HFFc6 (cell line): ENCODE measurements at regions not wholly inside any gene's neighbourhood (a gene's known extent, or its start where the extent isn't known, plus 50 kb on each side); places are given as distances from the start of the nearest gene placed in this dataset.

Experiments
- DNase-seq: peaks from one replicate; pipeline ENCODE4 v3.0.0-alpha.2; 2018
- H3K27ac Mint-ChIP-seq: 2 replicates; pipeline ENCODE4 v1.8.0; 2020; ENCODE audit warnings: mild to moderate bottlenecking, mixed read lengths
- H3K27me3 Mint-ChIP-seq: 2 replicates; pipeline ENCODE4 v1.8.0; 2021; ENCODE audit warnings: mild to moderate bottlenecking, moderate library complexity, mixed read lengths; ENCODE audit not compliant: insufficient read depth
- H3K36me3 Mint-ChIP-seq: 2 replicates; pipeline ENCODE4 v1.8.0; 2021; ENCODE audit warnings: low read depth, mixed read lengths
- H3K4me1 Mint-ChIP-seq: 2 replicates; pipeline ENCODE4 v1.8.0; 2020; ENCODE audit warnings: low read depth, mixed read lengths
- H3K4me3 Mint-ChIP-seq: 2 replicates; pipeline ENCODE4 v1.8.0; 2020; ENCODE audit warnings: mild to moderate bottlenecking, moderate library complexity, mixed read lengths
- H3K9me3 Mint-ChIP-seq: 2 replicates; pipeline ENCODE4 v1.8.0; 2020; ENCODE audit warnings: mild to moderate bottlenecking, mixed read lengths
- CTCF ChIP-seq: fragments of 200-600 bp; sonication (generic); IDR thresholded peaks from 2 replicates; pipeline ENCODE4 v1.5.0; 2021; ENCODE audit warnings: antibody characterized with exemption, mild to moderate bottlenecking

GRCh38 chr10:18786478-18786877 lies 127.2 kb downstream of the ARL5B start:
- no peaks in the 10 kb centered on the region for H3K4me1 Mint-ChIP-seq
- no peaks in the 10 kb centered on the region for H3K36me3 Mint-ChIP-seq
- peaks cover 13% of the 10 kb centered on the region for H3K9me3 Mint-ChIP-seq
- H3K4me3 Mint-ChIP-seq: no peak overlapping the region
- no peak for TF ChIP-seq CTCF
- H3K27me3 Mint-ChIP-seq: no peaks in the 10 kb centered on the region; the same call in 1 of the 2 replicates
- H3K27ac Mint-ChIP-seq: no peak overlapping the region
- no peak for DNase-seq

GRCh38 chr10:18793951-18794350 lies 134.7 kb downstream of the ARL5B start:
- Mint-ChIP-seq H3K4me1 (no peaks in the 10 kb centered on the region), H3K9me3 (peaks cover 35% of the 10 kb centered on the region), H3K36me3 (no peaks in the 10 kb centered on the region), H3K27ac (no peak overlapping the region), H3K27me3 (no peaks in the 10 kb centered on the region), H3K4me3 (no peak overlapping the region)
- DNase-seq: no peak
- TF ChIP-seq CTCF: peak; percentile 44; the same call in 1 of the 2 replicates

GRCh38 chr10:18795549-18795948 lies 136.3 kb downstream of the ARL5B start:
- no peaks in the 10 kb centered on the region for H3K36me3 Mint-ChIP-seq
- DNase-seq: no peak
- H3K9me3 Mint-ChIP-seq: peaks cover 37% of the 10 kb centered on the region
- TF ChIP-seq CTCF: no peak
- H3K27me3 Mint-ChIP-seq: no peaks in the 10 kb centered on the region
- H3K4me1 Mint-ChIP-seq: no peaks in the 10 kb centered on the region
- H3K4me3 Mint-ChIP-seq: no peak overlapping the region
- no peak overlapping the region for H3K27ac Mint-ChIP-seq

- Mint-ChIP-seq H3K27ac (no peak overlapping the region), H3K4me3 (no peak overlapping the region), H3K4me1 (no peaks in the 10 kb centered on the region), H3K36me3 (no peaks in the 10 kb centered on the region), H3K27me3 (no peaks in the 10 kb centered on the region), H3K9me3 (peaks cover 34% of the 10 kb centered on the region)
- TF ChIP-seq CTCF: no peak
- DNase-seq: no peak
Measured at GRCh38 chr10:18797286-18797685, 138.1 kb downstream of the ARL5B start.

- Mint-ChIP-seq H3K9me3 (peaks cover 22% of the 10 kb centered on the region), H3K27me3 (no peaks in the 10 kb centered on the region), H3K36me3 (no peaks in the 10 kb centered on the region), H3K27ac (no peak overlapping the region), H3K4me1 (no peaks in the 10 kb centered on the region), H3K4me3 (no peak overlapping the region)
- no peak for DNase-seq
- TF ChIP-seq CTCF: no peak
Measured at GRCh38 chr10:18822156-18822555, 162.9 kb downstream of the ARL5B start.

- DNase-seq: no peak
- Mint-ChIP-seq H3K36me3 (no peaks in the 10 kb centered on the region), H3K9me3 (peaks cover 22% of the 10 kb centered on the region)
Measured at GRCh38 chr10:18829259-18829658, 170.0 kb downstream of the ARL5B start.

More at GRCh38 chr10:18829259-18829658, 170.0 kb downstream of the ARL5B start:
- Mint-ChIP-seq H3K4me3 (no peak overlapping the region), H3K27me3 (no peaks in the 10 kb centered on the region; the same call in 1 of the 2 replicates), H3K27ac (no peak overlapping the region), H3K4me1 (no peaks in the 10 kb centered on the region)
- no peak for TF ChIP-seq CTCF
